WTC11 (cell line): ENCODE measurements at regions not wholly inside any gene's neighbourhood (a gene's known extent, or its start where the extent isn't known, plus 50 kb on each side); places are given as distances from the start of the nearest gene placed in this dataset.

ENCODE experiments used
- CREB1 ChIP-seq: sonication (generic); formaldehyde crosslinking; IDR thresholded peaks from 2 replicates; pipeline ENCODE4 v1.8.0; 2023; ENCODE audit warnings: mild to moderate bottlenecking, missing genetic modification reagents
- GABPB1 ChIP-seq: sonication (generic); formaldehyde crosslinking; IDR thresholded peaks from 2 replicates; pipeline ENCODE4 v1.8.1; 2023; ENCODE audit warnings: mild to moderate bottlenecking, missing genetic modification reagents
- NR2C2 ChIP-seq: sonication (generic); formaldehyde crosslinking; IDR thresholded peaks from 2 replicates; pipeline ENCODE4 v1.8.0; 2022; ENCODE audit warnings: mild to moderate bottlenecking, missing genetic modification reagents
- TCF7 ChIP-seq: sonication (generic); formaldehyde crosslinking; IDR thresholded peaks from 2 replicates; pipeline ENCODE4 v1.8.0; 2022; ENCODE audit warnings: mild to moderate bottlenecking, low read depth, missing genetic modification reagents, moderate library complexity
- TEAD1 ChIP-seq: sonication (generic); formaldehyde crosslinking; IDR thresholded peaks from 2 replicates; pipeline ENCODE4 v1.8.0; 2022; ENCODE audit warnings: mild to moderate bottlenecking, missing genetic modification reagents
- TF ChIP-seq, protein P1 (sequence below): fragments of 200-600 bp; IDR thresholded peaks from 2 replicates; pipeline ENCODE4 v1.8.0; 2022; ENCODE audit warnings: antibody characterized with exemption
- TF ChIP-seq, protein P2 (sequence below): sonication (generic); formaldehyde crosslinking; conservative IDR thresholded peaks from 2 replicates; pipeline ENCODE4 v1.8.1; 2023; ENCODE audit warnings: mild to moderate bottlenecking, low read depth, missing genetic modification reagents, moderate library complexity
- TF ChIP-seq, protein P3 (sequence below): sonication (generic); formaldehyde crosslinking; IDR thresholded peaks from 2 replicates; pipeline ENCODE4 v1.8.1; 2023; ENCODE audit warnings: mild to moderate bottlenecking, moderate library complexity, missing genetic modification reagents

DNA sequence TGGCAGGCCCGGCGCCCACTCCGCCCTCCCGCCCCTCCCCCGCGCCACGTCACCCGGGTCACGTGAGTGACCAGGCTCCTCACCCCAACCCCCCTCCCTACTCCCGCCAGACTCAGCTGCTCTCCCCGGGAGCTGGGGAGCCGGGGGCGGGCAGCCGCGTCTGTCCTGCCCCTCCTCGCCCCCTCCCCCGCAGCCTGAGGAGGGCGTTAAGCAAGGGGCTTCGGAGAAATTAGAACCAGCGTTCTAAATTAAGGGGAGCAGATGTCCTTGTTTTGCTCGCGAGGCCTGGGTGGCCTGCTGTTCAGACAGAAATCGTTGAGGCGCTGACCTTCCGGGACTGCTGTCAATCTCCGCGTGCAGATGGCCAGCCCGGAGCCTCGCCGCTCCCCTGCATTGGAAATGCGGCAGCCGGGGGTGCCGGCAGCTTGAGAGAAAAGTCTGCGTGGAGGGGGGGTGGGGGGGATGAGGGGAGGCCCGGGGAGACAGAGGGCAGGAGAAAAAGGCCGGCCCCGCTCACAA lies 102.2 kb upstream of the ZNF438 start:
- TF ChIP-seq, protein P1, sequence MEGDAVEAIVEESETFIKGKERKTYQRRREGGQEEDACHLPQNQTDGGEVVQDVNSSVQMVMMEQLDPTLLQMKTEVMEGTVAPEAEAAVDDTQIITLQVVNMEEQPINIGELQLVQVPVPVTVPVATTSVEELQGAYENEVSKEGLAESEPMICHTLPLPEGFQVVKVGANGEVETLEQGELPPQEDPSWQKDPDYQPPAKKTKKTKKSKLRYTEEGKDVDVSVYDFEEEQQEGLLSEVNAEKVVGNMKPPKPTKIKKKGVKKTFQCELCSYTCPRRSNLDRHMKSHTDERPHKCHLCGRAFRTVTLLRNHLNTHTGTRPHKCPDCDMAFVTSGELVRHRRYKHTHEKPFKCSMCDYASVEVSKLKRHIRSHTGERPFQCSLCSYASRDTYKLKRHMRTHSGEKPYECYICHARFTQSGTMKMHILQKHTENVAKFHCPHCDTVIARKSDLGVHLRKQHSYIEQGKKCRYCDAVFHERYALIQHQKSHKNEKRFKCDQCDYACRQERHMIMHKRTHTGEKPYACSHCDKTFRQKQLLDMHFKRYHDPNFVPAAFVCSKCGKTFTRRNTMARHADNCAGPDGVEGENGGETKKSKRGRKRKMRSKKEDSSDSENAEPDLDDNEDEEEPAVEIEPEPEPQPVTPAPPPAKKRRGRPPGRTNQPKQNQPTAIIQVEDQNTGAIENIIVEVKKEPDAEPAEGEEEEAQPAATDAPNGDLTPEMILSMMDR: no peak
- TF ChIP-seq TEAD1 (CRISPR knock-in tag) (no peak), NR2C2 (no peak), TCF7 (CRISPR knock-in tag) (no peak), CREB1 (CRISPR knock-in tag) (no peak), GABPB1 (no peak)
- TF ChIP-seq, protein P2, sequence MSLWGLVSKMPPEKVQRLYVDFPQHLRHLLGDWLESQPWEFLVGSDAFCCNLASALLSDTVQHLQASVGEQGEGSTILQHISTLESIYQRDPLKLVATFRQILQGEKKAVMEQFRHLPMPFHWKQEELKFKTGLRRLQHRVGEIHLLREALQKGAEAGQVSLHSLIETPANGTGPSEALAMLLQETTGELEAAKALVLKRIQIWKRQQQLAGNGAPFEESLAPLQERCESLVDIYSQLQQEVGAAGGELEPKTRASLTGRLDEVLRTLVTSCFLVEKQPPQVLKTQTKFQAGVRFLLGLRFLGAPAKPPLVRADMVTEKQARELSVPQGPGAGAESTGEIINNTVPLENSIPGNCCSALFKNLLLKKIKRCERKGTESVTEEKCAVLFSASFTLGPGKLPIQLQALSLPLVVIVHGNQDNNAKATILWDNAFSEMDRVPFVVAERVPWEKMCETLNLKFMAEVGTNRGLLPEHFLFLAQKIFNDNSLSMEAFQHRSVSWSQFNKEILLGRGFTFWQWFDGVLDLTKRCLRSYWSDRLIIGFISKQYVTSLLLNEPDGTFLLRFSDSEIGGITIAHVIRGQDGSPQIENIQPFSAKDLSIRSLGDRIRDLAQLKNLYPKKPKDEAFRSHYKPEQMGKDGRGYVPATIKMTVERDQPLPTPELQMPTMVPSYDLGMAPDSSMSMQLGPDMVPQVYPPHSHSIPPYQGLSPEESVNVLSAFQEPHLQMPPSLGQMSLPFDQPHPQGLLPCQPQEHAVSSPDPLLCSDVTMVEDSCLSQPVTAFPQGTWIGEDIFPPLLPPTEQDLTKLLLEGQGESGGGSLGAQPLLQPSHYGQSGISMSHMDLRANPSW (CRISPR knock-in tag): no peak
- TF ChIP-seq, protein P3, sequence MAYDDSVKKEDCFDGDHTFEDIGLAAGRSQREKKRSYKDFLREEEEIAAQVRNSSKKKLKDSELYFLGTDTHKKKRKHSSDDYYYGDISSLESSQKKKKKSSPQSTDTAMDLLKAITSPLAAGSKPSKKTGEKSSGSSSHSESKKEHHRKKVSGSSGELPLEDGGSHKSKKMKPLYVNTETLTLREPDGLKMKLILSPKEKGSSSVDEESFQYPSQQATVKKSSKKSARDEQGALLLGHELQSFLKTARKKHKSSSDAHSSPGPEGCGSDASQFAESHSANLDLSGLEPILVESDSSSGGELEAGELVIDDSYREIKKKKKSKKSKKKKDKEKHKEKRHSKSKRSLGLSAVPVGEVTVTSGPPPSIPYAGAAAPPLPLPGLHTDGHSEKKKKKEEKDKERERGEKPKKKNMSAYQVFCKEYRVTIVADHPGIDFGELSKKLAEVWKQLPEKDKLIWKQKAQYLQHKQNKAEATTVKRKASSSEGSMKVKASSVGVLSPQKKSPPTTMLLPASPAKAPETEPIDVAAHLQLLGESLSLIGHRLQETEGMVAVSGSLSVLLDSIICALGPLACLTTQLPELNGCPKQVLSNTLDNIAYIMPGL: no peak
